ENCODE measurements at regions not wholly inside any gene's neighbourhood (a gene's known extent, or its start where the extent isn't known, plus 50 kb on each side); places are given as distances from the start of the nearest gene placed in this dataset.

DNA sequence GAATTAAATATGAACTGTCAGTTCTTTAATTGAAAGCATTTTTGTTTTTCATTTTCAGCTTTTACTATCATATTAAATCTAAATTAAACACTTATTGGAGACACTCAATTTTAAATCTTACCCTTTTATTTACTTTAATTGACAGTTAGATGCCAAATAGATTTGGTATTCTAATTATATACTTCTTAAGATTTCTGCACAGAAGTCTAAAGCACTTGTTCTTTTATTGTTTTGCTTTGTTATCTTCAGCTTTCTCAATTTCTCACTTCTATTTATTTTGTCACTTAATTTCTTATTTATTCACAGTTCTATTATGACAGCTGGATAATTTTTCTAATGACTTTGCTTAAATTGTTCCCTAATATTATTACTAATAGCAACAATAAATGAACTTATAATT, 1397.3 kb upstream of the MIR17HG start:
- TF ChIP-seq, protein P1, sequence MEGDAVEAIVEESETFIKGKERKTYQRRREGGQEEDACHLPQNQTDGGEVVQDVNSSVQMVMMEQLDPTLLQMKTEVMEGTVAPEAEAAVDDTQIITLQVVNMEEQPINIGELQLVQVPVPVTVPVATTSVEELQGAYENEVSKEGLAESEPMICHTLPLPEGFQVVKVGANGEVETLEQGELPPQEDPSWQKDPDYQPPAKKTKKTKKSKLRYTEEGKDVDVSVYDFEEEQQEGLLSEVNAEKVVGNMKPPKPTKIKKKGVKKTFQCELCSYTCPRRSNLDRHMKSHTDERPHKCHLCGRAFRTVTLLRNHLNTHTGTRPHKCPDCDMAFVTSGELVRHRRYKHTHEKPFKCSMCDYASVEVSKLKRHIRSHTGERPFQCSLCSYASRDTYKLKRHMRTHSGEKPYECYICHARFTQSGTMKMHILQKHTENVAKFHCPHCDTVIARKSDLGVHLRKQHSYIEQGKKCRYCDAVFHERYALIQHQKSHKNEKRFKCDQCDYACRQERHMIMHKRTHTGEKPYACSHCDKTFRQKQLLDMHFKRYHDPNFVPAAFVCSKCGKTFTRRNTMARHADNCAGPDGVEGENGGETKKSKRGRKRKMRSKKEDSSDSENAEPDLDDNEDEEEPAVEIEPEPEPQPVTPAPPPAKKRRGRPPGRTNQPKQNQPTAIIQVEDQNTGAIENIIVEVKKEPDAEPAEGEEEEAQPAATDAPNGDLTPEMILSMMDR (IDR thresholded peaks at IDR 0.05) = no peak
- no peak for TF ChIP-seq POLR2AphosphoS5 (IDR thresholded peaks at IDR 0.05)
